GM12878 (cell line): ENCODE measurements at regions not wholly inside any gene's neighbourhood (a gene's known extent, or its start where the extent isn't known, plus 50 kb on each side); places are given as distances from the start of the nearest gene placed in this dataset.

ENCODE experiments used
- ATAC-seq: fragments of 200-7000 bp; cut with Tn5 transposase; 3 replicates; pipeline ENCODE4 v1.9.1; 2020; ENCODE audit warnings: mild to moderate bottlenecking, moderate library complexity
- BruUV-seq: library from RNA; stranded (reverse); fragments of 400-500 nt; replicated peaks from 2 replicates; lab custom pipeline; 2021; lab: Mats Ljungman, UMichigan
- CTCF ChIA-PET: fragments of 300-600 bp; sonication (Branson Sonifier 250); formaldehyde crosslinking; extraction: SDS; loops from one replicate; lab custom pipeline; 2021; ENCODE audit warnings: inconsistent platforms; lab: Yijun Ruan, JAX
- POLR2A ChIA-PET: fragments of 350-600 bp; formaldehyde crosslinking; extraction: SDS; loops from one replicate; lab custom pipeline; 2021; ENCODE audit warnings: inconsistent platforms; lab: Charles Lee
- RAD21 ChIA-PET: fragments of 300-600 bp; sonication (Branson Sonifier 250); formaldehyde crosslinking; loops from one replicate; lab custom pipeline; 2023; ENCODE audit warnings: antibody characterized with exemption; ENCODE audit not compliant: unreplicated experiment; lab: Charles Lee
- SMC1A ChIA-PET: fragments of 300-600 bp; sonication (Branson Sonifier 250); formaldehyde crosslinking; loops from one replicate; lab custom pipeline; 2023; ENCODE audit not compliant: unreplicated experiment, uncharacterized antibody; lab: Charles Lee
- DNase-seq: peaks from one replicate; pipeline ENCODE4 v3.0.0-alpha.2; 2011; ENCODE audit warnings: low read depth, low spot score
- FAIRE-seq: peaks from 3 replicates; lab custom pipeline; 2011; peaks lifted over from hg19 to GRCh38; lab: Jason Lieb, UNC
- H2AFZ ChIP-seq: 2 replicates; pipeline ENCODE4 v1.6.0; 2011; ENCODE audit warnings: low read depth, low read length, control low read depth; ENCODE audit not compliant: control insufficient read depth
- H3K27ac ChIP-seq: 2 replicates; pipeline ENCODE4 v1.5.1; 2011; ENCODE audit warnings: control low read depth; ENCODE audit not compliant: control insufficient read depth, insufficient read depth
- H3K27me3 ChIP-seq, 2 experiments: replicated peaks in 1 of 2; 2 replicates each; pipeline versions ENCODE4 v1.6.0 to v1.6.1; 2011; ENCODE audit warnings: low read length in 1 of 2; ENCODE audit not compliant: control insufficient read depth in 2 of 2, insufficient read depth in 2 of 2
- H3K36me3 ChIP-seq, 2 experiments: 2 replicates each; pipeline ENCODE4 v1.5.1; 2011; ENCODE audit warnings: low read length in 1 of 2; ENCODE audit not compliant: control insufficient read depth in 2 of 2, insufficient read depth in 2 of 2
- H3K4me1 ChIP-seq: 2 replicates; pipeline ENCODE4 v1.6.1; 2011; ENCODE audit warnings: mild to moderate bottlenecking, low read length, moderate library complexity, mixed read lengths; ENCODE audit not compliant: control insufficient read depth, insufficient read depth
- H3K4me2 ChIP-seq: 2 replicates; pipeline ENCODE4 v1.6.0; 2011; ENCODE audit warnings: control low read depth; ENCODE audit not compliant: control insufficient read depth, insufficient read depth
- H3K4me3 ChIP-seq: fragments of 200-600 bp; sonication (generic); 2 replicates; pipeline ENCODE4 v1.5.1; 2016
- H3K79me2 ChIP-seq: 2 replicates; pipeline ENCODE4 v1.6.0; 2011; ENCODE audit warnings: low read length; ENCODE audit not compliant: control insufficient read depth, insufficient read depth
- H3K9ac ChIP-seq: 2 replicates; pipeline ENCODE4 v1.8.0; 2011; ENCODE audit warnings: low read length, control low read depth, mixed read lengths; ENCODE audit not compliant: control insufficient read depth, insufficient read depth
- H3K9me3 ChIP-seq: replicated peaks from 3 replicates; pipeline ENCODE4 v1.5.1; 2011; ENCODE audit warnings: mild to moderate bottlenecking, low read length; ENCODE audit not compliant: control insufficient read depth, insufficient read depth
- H4K20me1 ChIP-seq: 2 replicates; pipeline ENCODE4 v1.6.0; 2011; ENCODE audit not compliant: control insufficient read depth, insufficient read depth
- BRCA1 ChIP-seq: IDR thresholded peaks from 2 replicates; pipeline ENCODE4 v1.6.1; 2011; ENCODE audit warnings: low read depth, low read length, improper control_type of control experiment
- POLR2AphosphoS2 ChIP-seq: IDR thresholded peaks from 2 replicates; pipeline ENCODE4 v1.6.1; 2011; ENCODE audit warnings: low read depth, mild to moderate bottlenecking, low read length, improper control_type of control experiment, moderate library complexity
- SIX5 ChIP-seq: IDR thresholded peaks from 2 replicates; pipeline ENCODE4 v1.6.1; 2011; ENCODE audit warnings: mild to moderate bottlenecking, low read depth, low read length, moderate library complexity; ENCODE audit not compliant: severe bottlenecking
- ZNF592 ChIP-seq: fragments of 450-650 bp; IDR thresholded peaks from 2 replicates; pipeline ENCODE4 v1.6.1; 2017; ENCODE audit warnings: mild to moderate bottlenecking, moderate library complexity
- in situ Hi-C: fragments of 300-500 bp; cut with MboI; formaldehyde crosslinking; loops from 9 replicates; pipeline ENCODE4 v1.14.3; 2018; ENCODE audit warnings: mixed read lengths
- intact Hi-C: fragments of 100-400 bp; cut with micrococcal nuclease; formaldehyde crosslinking; loops from one replicate; pipeline ENCODE4 v1.14.2; 2022; ENCODE audit not compliant: unreplicated experiment

- no peak for TF ChIP-seq ZNF592
- no peak for TF ChIP-seq POLR2AphosphoS2
Observed at GRCh38 chr3:179510496-179510895, 52.2 kb upstream of the ACTL6A start (continued).

- Histone ChIP-seq H3K79me2 (no peaks in the 10 kb centered on the region), H3K4me1 (no peaks in the 10 kb centered on the region), H3K4me3 (no peak overlapping the region), H3K27me3 (no peaks in the 10 kb centered on the region), H3K9me3 (no peaks in the 10 kb centered on the region), H3K9ac (no peak overlapping the region), H2AFZ (no peak overlapping the region), H3K36me3 (no peaks in the 10 kb centered on the region), H3K27ac (no peak overlapping the region), H4K20me1 (no peaks in the 10 kb centered on the region), H3K4me2 (no peak overlapping the region)
- ChIA-PET POLR2A (no interaction called here), RAD21 (no interaction called here), CTCF (interaction anchor here (0.6 kb wide), 1 partner anchor 303 kb away, joined by 3 read pairs; no protein-coding TSS in a partner anchor), SMC1A (no interaction called here)
- no TSS peak for BruUV-seq
- ATAC-seq (no peak), DNase-seq (no peak), FAIRE-seq (no peak)
- in situ Hi-C loops = no loop called here
- intact Hi-C loops = no loop called here
- TF ChIP-seq BRCA1 (no peak), SIX5 (no peak)
Observed at GRCh38 chr3:179512378-179512777, 50.3 kb upstream of the ACTL6A start.
